Right lobe of liver (tissue), 6 donors: ENCODE measurements at regions not wholly inside any gene's neighbourhood (a gene's known extent, or its start where the extent isn't known, plus 50 kb on each side); places are given as distances from the start of the nearest gene placed in this dataset.

Experiments
- ATAC-seq, 4 donors: fragments of 200-7000 bp; cut with Tn5 transposase; one replicate each; pipeline ENCODE4 v1.9.1; 2020; ENCODE audit warnings: mild to moderate bottlenecking in 4 of 4, moderate library complexity in 4 of 4
- DNase-seq, 3 donors: peaks; one replicate each; pipeline ENCODE4 v3.0.0-alpha.2; 2020
- H3K27ac ChIP-seq, 3 donors: fragments of 200-600 bp; one replicate each; pipeline ENCODE4 v1.8.0; 2022
- H3K27me3 ChIP-seq, 2 donors: fragments of 200-600 bp; one replicate each; pipeline ENCODE4 v1.8.0; 2022
- H3K36me3 ChIP-seq, 4 donors: fragments of 200-600 bp; sonication (generic) in 1 of 4; one replicate each; pipeline versions ENCODE4 v1.5.1 to v1.8.0; 2017 to 2022; ENCODE audit warnings: control low read depth in 1 of 4
- H3K4me1 ChIP-seq, 4 donors: fragments of 200-600 bp; sonication (generic) in 1 of 4; one replicate each; pipeline versions ENCODE4 v1.5.1 to v1.8.0; 2017 to 2022; ENCODE audit warnings: control low read depth in 1 of 4
- H3K4me3 ChIP-seq, 3 donors: fragments of 200-600 bp; one replicate each; pipeline ENCODE4 v1.8.0; 2022
- H3K9me3 ChIP-seq, 4 donors: fragments of 200-600 bp; sonication (generic) in 1 of 4; one replicate each; pipeline versions ENCODE4 v1.5.1 to v1.8.0; 2017 to 2022; ENCODE audit warnings: control low read depth in 1 of 4
- POLR2A ChIP-seq: fragments of 450-650 bp; IDR thresholded peaks from one replicate; pipeline ENCODE4 v1.6.1; 2017; ENCODE audit warnings: antibody characterized with exemption, mild to moderate bottlenecking
- WGBS: methylation state at CpG from one replicate; pipeline ENCODE4 v1.1.6; 2018; ENCODE audit warnings: low coverage, low lambda C conversion rate; ENCODE audit not compliant: insufficient coverage; ENCODE audit errors: missing lambda C conversion rate; 5-methylcytosine and 5-hydroxymethylcytosine counted together
- intact Hi-C, 2 donors: fragments of 100-400 bp; cut with DNase I; formaldehyde crosslinking; loops; one replicate each; pipeline versions ENCODE4 v1.11.2 to v1.14.1; 2022
- TF ChIP-seq, protein P1 (sequence below), 4 donors: fragments of 200-600 bp in 3 of 4; fragments of 450-650 bp in 1 of 4; IDR thresholded peaks; one replicate each; pipeline versions ENCODE4 v1.5.1 to v1.8.0; 2016 to 2022; ENCODE audit warnings: antibody characterized with exemption in 4 of 4, mild to moderate bottlenecking in 2 of 4
- donor health status: DM: no; HTN: yes; CAD: no.
- donor health status: DM: no; HTN: no; CAD: no.
- donor health status: DM: no; HTN: no; CAD: no.
- donor health status: DM: no; HTN: yes; CAD: no.
- donor health status: DM: no; HTN: yes; CAD: no.

DNA sequence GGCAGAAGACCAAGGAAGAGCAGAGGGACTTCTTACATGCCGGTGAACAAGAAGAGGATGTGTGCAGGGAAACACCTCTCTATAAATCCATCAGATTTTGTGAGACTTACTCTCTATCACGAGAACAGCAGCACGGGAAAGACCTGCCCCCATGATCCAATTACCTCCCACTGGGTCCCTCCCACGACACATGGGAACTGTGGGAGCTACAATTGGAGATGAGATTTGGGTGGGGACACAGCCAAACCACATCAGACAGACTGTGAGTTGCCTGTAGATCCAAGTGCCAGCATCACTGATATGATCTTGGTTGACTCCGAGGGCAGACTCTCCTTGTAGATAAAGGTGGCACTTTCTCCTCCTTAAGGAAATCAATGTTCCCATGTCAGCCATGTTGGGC lies 414.8 kb upstream of the JARID2 start:
- ATAC-seq: no peak
- H3K36me3 ChIP-seq: no peaks in the 10 kb centered on the region
- 90% methylated on average over 3 of the region's 5 CpGs for WGBS
- intact Hi-C loops: no loop called here
- no peaks in the 10 kb centered on the region for H3K27me3 ChIP-seq
- H3K4me3 ChIP-seq: no peak overlapping the region
- H3K27ac ChIP-seq: no peak overlapping the region
- DNase-seq: no peak
- H3K9me3 ChIP-seq: no peaks in the 10 kb centered on the region
- no peaks in the 10 kb centered on the region for H3K4me1 ChIP-seq
- TF ChIP-seq, protein P1, sequence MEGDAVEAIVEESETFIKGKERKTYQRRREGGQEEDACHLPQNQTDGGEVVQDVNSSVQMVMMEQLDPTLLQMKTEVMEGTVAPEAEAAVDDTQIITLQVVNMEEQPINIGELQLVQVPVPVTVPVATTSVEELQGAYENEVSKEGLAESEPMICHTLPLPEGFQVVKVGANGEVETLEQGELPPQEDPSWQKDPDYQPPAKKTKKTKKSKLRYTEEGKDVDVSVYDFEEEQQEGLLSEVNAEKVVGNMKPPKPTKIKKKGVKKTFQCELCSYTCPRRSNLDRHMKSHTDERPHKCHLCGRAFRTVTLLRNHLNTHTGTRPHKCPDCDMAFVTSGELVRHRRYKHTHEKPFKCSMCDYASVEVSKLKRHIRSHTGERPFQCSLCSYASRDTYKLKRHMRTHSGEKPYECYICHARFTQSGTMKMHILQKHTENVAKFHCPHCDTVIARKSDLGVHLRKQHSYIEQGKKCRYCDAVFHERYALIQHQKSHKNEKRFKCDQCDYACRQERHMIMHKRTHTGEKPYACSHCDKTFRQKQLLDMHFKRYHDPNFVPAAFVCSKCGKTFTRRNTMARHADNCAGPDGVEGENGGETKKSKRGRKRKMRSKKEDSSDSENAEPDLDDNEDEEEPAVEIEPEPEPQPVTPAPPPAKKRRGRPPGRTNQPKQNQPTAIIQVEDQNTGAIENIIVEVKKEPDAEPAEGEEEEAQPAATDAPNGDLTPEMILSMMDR (IDR thresholded peaks at IDR 0.05): no peak
- TF ChIP-seq POLR2A: no peak

DNA sequence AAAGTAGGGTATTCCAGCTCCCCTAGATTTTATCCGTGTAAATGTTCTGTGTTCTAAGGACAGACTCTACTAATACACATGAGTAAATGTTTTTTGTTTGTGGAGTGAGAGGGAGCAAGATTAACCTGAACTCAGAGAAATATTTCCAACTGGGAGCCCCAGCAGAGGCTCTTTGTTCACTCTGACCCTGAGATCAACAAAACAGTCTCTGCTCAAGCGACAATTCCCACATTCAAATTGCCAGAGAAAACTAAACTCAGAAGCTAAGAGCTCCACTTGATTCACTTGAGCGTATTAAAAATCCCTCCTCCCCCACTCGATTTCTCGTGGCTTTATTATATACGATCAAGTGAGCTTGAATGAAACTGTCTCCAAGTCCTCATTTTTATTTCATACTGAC lies 413.9 kb upstream of the JARID2 start:
- no peaks in the 10 kb centered on the region for H3K4me1 ChIP-seq

DNA sequence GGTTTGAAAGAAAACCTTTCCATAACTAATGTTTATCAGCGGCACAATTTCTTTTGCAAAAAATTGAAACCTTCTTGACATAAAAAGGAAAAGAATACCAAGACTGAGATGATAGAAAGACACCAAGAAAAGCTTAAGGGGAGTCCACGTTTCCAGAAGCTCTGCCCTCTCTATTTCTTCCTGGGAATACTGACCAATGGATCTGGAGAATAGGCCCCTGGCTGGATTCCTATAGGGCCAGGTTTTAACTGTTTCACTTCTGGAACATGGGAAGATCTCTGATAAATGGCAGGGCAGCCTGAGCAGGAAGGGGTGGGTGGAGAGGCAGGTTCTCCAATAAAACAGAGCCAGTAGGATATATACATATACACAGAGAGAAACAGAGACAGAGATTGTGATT lies 413.4 kb upstream of the JARID2 start:
- H3K27ac ChIP-seq: no peak overlapping the region
- WGBS: 26% methylated on average over 2 of the region's 2 CpGs
- no peaks in the 10 kb centered on the region for H3K27me3 ChIP-seq
- TF ChIP-seq, protein P1 (IDR thresholded peaks at IDR 0.05): no peak
- no peak for TF ChIP-seq POLR2A
- DNase-seq (no peak), ATAC-seq (no peak)
- no peak overlapping the region for H3K4me3 ChIP-seq
- H3K9me3 ChIP-seq: no peaks in the 10 kb centered on the region
- no peaks in the 10 kb centered on the region for H3K36me3 ChIP-seq
- no peaks in the 10 kb centered on the region for H3K4me1 ChIP-seq
- intact Hi-C loops: no loop called here

More for the DNA sequence above, 413.9 kb upstream of the JARID2 start:
- Histone ChIP-seq H3K4me3 (no peak overlapping the region), H3K9me3 (no peaks in the 10 kb centered on the region), H3K27ac (no peak overlapping the region), H3K27me3 (no peaks in the 10 kb centered on the region), H3K36me3 (no peaks in the 10 kb centered on the region)
- intact Hi-C loops: no loop called here
- ATAC-seq (no peak), DNase-seq (no peak)
- TF ChIP-seq POLR2A: no peak
- TF ChIP-seq, protein P1 (IDR thresholded peaks at IDR 0.05): no peak
- WGBS: 46% methylated on average over 6 of the region's 6 CpGs

DNA sequence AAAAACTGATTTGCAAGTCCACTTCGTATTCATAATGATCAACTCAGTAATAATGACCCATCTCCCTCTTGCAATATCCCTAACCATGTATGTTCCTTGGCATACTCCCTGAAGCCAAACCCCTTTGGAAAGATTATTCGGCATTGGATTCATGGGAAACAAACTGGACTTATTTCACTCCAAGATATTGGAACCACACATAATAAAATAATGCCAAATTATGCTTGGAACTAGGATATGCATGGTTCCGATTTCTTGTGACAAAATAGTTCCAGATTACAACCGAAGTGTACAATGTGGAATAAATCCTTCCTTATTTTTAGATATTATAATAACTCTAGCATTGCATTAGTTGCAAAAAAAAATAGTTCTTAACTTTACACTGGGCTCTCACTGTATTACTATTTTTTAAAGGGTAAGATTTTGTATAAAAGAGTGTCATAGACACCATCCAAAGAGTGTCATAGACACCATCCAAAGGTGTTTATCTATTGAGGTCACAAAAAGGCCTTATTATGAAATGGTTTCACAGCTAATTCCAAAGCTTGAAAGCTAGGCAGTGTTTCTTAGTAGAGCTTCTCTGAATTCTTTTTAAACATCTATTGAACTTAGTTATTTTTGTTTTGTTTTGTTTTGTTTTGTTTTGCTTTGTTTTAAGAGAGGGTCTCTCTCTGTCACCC lies 410.9 kb upstream of the JARID2 start:
- intact Hi-C loops: no loop called here
- no peak for DNase-seq
- H3K9me3 ChIP-seq: no peaks in the 10 kb centered on the region
- H3K4me3 ChIP-seq: no peak overlapping the region
- TF ChIP-seq, protein P1 (IDR thresholded peaks at IDR 0.05): no peak
- no peak for TF ChIP-seq POLR2A
- H3K36me3 ChIP-seq: no peaks in the 10 kb centered on the region
- no peak overlapping the region for H3K27ac ChIP-seq
- no peaks in the 10 kb centered on the region for H3K27me3 ChIP-seq
- 73% methylated on average over 4 of the region's 4 CpGs for WGBS
- no peaks in the 10 kb centered on the region for H3K4me1 ChIP-seq
- no peak for ATAC-seq

DNA sequence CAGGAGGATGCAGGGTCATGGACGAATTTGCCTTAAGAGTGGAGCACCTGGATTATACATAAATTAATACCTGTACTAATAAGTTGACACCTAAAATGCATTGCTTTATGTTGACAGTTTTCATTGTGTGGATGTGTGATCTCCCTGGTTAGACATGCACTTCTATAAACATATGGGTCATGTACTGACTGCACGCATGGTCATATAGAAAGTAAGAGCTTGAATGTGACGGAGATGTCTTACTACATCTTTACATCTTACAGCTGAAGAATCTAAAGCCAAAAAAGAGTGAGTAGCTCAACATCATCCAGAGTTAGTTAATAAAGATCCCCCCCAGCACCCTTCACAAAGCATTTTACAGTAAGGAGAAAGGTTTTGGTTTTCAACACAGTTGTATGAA lies 408.4 kb upstream of the JARID2 start:
- ATAC-seq (no peak), DNase-seq (no peak)
- Histone ChIP-seq H3K4me1 (no peaks in the 10 kb centered on the region), H3K27ac (no peak overlapping the region), H3K9me3 (no peaks in the 10 kb centered on the region), H3K36me3 (no peaks in the 10 kb centered on the region), H3K27me3 (no peaks in the 10 kb centered on the region), H3K4me3 (no peak overlapping the region)
- intact Hi-C loops: no loop called here
- TF ChIP-seq POLR2A: no peak
- TF ChIP-seq, protein P1 (IDR thresholded peaks at IDR 0.05): no peak
- 79% methylated on average over 3 of the region's 3 CpGs for WGBS
